GM12878 (cell line): ENCODE measurements at regions not wholly inside any gene's neighbourhood (a gene's known extent, or its start where the extent isn't known, plus 50 kb on each side); places are given as distances from the start of the nearest gene placed in this dataset.

ENCODE experiments used
- ATAC-seq: fragments of 200-7000 bp; cut with Tn5 transposase; 3 replicates; pipeline ENCODE4 v1.9.1; 2020; ENCODE audit warnings: mild to moderate bottlenecking, moderate library complexity
- BruUV-seq: library from RNA; stranded (reverse); fragments of 400-500 nt; replicated peaks from 2 replicates; lab custom pipeline; 2021; lab: Mats Ljungman, UMichigan
- CTCF ChIA-PET: fragments of 300-600 bp; sonication (Branson Sonifier 250); formaldehyde crosslinking; extraction: SDS; loops from one replicate; lab custom pipeline; 2021; ENCODE audit warnings: inconsistent platforms; lab: Yijun Ruan, JAX
- POLR2A ChIA-PET: fragments of 350-600 bp; formaldehyde crosslinking; extraction: SDS; loops from one replicate; lab custom pipeline; 2021; ENCODE audit warnings: inconsistent platforms; lab: Charles Lee
- RAD21 ChIA-PET: fragments of 300-600 bp; sonication (Branson Sonifier 250); formaldehyde crosslinking; loops from one replicate; lab custom pipeline; 2023; ENCODE audit warnings: antibody characterized with exemption; ENCODE audit not compliant: unreplicated experiment; lab: Charles Lee
- SMC1A ChIA-PET: fragments of 300-600 bp; sonication (Branson Sonifier 250); formaldehyde crosslinking; loops from one replicate; lab custom pipeline; 2023; ENCODE audit not compliant: unreplicated experiment, uncharacterized antibody; lab: Charles Lee
- DNase-seq: peaks from one replicate; pipeline ENCODE4 v3.0.0-alpha.2; 2011; ENCODE audit warnings: low read depth, low spot score
- FAIRE-seq: peaks from 3 replicates; lab custom pipeline; 2011; peaks lifted over from hg19 to GRCh38; lab: Jason Lieb, UNC
- H2AFZ ChIP-seq: 2 replicates; pipeline ENCODE4 v1.6.0; 2011; ENCODE audit warnings: low read depth, low read length, control low read depth; ENCODE audit not compliant: control insufficient read depth
- H3K27ac ChIP-seq: 2 replicates; pipeline ENCODE4 v1.5.1; 2011; ENCODE audit warnings: control low read depth; ENCODE audit not compliant: control insufficient read depth, insufficient read depth
- H3K27me3 ChIP-seq, 2 experiments: replicated peaks in 1 of 2; 2 replicates each; pipeline versions ENCODE4 v1.6.0 to v1.6.1; 2011; ENCODE audit warnings: low read length in 1 of 2; ENCODE audit not compliant: control insufficient read depth in 2 of 2, insufficient read depth in 2 of 2
- H3K36me3 ChIP-seq, 2 experiments: 2 replicates each; pipeline ENCODE4 v1.5.1; 2011; ENCODE audit warnings: low read length in 1 of 2; ENCODE audit not compliant: control insufficient read depth in 2 of 2, insufficient read depth in 2 of 2
- H3K4me1 ChIP-seq: 2 replicates; pipeline ENCODE4 v1.6.1; 2011; ENCODE audit warnings: mild to moderate bottlenecking, low read length, moderate library complexity, mixed read lengths; ENCODE audit not compliant: control insufficient read depth, insufficient read depth
- H3K4me2 ChIP-seq: 2 replicates; pipeline ENCODE4 v1.6.0; 2011; ENCODE audit warnings: control low read depth; ENCODE audit not compliant: control insufficient read depth, insufficient read depth
- H3K4me3 ChIP-seq: fragments of 200-600 bp; sonication (generic); 2 replicates; pipeline ENCODE4 v1.5.1; 2016
- H3K79me2 ChIP-seq: 2 replicates; pipeline ENCODE4 v1.6.0; 2011; ENCODE audit warnings: low read length; ENCODE audit not compliant: control insufficient read depth, insufficient read depth
- H3K9ac ChIP-seq: 2 replicates; pipeline ENCODE4 v1.8.0; 2011; ENCODE audit warnings: low read length, control low read depth, mixed read lengths; ENCODE audit not compliant: control insufficient read depth, insufficient read depth
- H3K9me3 ChIP-seq: replicated peaks from 3 replicates; pipeline ENCODE4 v1.5.1; 2011; ENCODE audit warnings: mild to moderate bottlenecking, low read length; ENCODE audit not compliant: control insufficient read depth, insufficient read depth
- H4K20me1 ChIP-seq: 2 replicates; pipeline ENCODE4 v1.6.0; 2011; ENCODE audit not compliant: control insufficient read depth, insufficient read depth
- CREM ChIP-seq: IDR thresholded peaks from 2 replicates; pipeline ENCODE4 v1.6.1; 2014; ENCODE audit warnings: antibody characterized with exemption, low read depth
- KDM1A ChIP-seq: fragments of 200-600 bp; sonication (generic); IDR thresholded peaks from 2 replicates; pipeline ENCODE4 v1.6.1; 2016; ENCODE audit warnings: borderline replicate concordance
- RBBP5 ChIP-seq: fragments of 200-600 bp; sonication (generic); conservative IDR thresholded peaks from 2 replicates; pipeline ENCODE4 v1.6.1; 2016
- SREBF1 ChIP-seq: IDR thresholded peaks from 2 replicates; pipeline ENCODE4 v1.6.1; 2012; ENCODE audit warnings: mild to moderate bottlenecking, low read length
- TCF7 ChIP-seq: IDR thresholded peaks from 2 replicates; pipeline ENCODE4 v1.6.1; 2014; ENCODE audit warnings: antibody characterized with exemption, borderline replicate concordance
- YBX1 ChIP-seq: fragments of 450-650 bp; IDR thresholded peaks from 2 replicates; pipeline ENCODE4 v1.6.1; 2016; ENCODE audit warnings: antibody characterized with exemption
- WGBS: methylation state at CpG from one replicate; pipeline ENCODE4 v1.1.6; 2016; ENCODE audit warnings: low lambda C conversion rate; ENCODE audit not compliant: insufficient replicate concordance, insufficient coverage; ENCODE audit errors: missing lambda C conversion rate; 5-methylcytosine and 5-hydroxymethylcytosine counted together
- in situ Hi-C: fragments of 300-500 bp; cut with MboI; formaldehyde crosslinking; loops from 9 replicates; pipeline ENCODE4 v1.14.3; 2018; ENCODE audit warnings: mixed read lengths
- intact Hi-C: fragments of 100-400 bp; cut with micrococcal nuclease; formaldehyde crosslinking; loops from one replicate; pipeline ENCODE4 v1.14.2; 2022; ENCODE audit not compliant: unreplicated experiment
- TF ChIP-seq, protein P1 (sequence below): IDR thresholded peaks from 2 replicates; pipeline ENCODE4 v1.6.1; 2012; ENCODE audit warnings: improper control_type of control experiment, low read depth, low read length; ENCODE audit not compliant: insufficient replicate concordance

DNA sequence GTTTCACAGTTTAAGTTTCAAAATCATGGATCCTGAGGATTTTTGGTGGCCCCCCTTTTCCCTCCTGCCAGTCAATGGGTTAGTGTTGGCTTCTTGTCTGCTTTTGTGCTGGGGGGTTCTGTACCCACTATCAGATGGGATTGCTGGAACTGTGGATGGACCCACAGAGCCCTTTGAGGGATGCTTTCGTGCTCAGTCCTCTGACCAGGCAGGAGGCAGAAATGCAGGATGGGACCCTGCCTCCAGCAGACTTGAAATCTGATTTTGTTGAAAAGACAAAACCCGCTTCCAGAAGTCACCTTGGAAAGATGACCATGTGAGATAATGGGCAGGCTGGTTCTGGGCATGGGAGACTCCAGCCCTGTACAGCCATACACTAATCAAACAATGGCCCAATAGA, 408.9 kb downstream of the ZNF536 start (continued):
- TF ChIP-seq, protein P1, sequence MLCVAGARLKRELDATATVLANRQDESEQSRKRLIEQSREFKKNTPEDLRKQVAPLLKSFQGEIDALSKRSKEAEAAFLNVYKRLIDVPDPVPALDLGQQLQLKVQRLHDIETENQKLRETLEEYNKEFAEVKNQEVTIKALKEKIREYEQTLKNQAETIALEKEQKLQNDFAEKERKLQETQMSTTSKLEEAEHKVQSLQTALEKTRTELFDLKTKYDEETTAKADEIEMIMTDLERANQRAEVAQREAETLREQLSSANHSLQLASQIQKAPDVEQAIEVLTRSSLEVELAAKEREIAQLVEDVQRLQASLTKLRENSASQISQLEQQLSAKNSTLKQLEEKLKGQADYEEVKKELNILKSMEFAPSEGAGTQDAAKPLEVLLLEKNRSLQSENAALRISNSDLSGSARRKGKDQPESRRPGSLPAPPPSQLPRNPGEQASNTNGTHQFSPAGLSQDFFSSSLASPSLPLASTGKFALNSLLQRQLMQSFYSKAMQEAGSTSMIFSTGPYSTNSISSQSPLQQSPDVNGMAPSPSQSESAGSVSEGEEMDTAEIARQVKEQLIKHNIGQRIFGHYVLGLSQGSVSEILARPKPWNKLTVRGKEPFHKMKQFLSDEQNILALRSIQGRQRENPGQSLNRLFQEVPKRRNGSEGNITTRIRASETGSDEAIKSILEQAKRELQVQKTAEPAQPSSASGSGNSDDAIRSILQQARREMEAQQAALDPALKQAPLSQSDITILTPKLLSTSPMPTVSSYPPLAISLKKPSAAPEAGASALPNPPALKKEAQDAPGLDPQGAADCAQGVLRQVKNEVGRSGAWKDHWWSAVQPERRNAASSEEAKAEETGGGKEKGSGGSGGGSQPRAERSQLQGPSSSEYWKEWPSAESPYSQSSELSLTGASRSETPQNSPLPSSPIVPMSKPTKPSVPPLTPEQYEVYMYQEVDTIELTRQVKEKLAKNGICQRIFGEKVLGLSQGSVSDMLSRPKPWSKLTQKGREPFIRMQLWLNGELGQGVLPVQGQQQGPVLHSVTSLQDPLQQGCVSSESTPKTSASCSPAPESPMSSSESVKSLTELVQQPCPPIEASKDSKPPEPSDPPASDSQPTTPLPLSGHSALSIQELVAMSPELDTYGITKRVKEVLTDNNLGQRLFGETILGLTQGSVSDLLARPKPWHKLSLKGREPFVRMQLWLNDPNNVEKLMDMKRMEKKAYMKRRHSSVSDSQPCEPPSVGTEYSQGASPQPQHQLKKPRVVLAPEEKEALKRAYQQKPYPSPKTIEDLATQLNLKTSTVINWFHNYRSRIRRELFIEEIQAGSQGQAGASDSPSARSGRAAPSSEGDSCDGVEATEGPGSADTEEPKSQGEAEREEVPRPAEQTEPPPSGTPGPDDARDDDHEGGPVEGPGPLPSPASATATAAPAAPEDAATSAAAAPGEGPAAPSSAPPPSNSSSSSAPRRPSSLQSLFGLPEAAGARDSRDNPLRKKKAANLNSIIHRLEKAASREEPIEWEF = no peak
- TF ChIP-seq YBX1 (no peak), TCF7 (no peak), RBBP5 (no peak)

DNA sequence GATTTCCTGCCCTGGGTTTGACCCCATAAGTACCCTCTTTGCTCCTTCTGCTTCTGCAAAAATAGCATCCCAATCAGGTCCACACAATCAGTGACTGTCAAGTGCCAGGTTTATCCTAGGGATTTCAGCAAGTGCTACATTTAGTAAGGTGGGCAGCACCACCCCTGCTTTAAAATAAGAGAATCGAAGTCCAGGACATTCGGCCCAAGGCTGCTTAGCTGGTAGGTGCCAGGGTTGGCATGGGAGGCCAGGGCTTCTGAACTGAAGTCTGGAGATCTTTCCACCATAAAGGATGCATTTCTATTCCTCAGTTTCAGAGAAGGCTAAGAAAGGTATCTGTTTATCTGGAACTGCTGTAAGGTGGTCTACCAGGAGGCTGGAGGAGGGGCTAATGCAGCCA, 408.3 kb downstream of the ZNF536 start:
- H3K9ac ChIP-seq = no peak overlapping the region
- WGBS = 3% methylated on average over 2 of the region's 2 CpGs
- H3K9me3 ChIP-seq = no peaks in the 10 kb centered on the region
- FAIRE-seq = no peak
- DNase-seq = no peak
- H4K20me1 ChIP-seq = no peaks in the 10 kb centered on the region
- SMC1A ChIA-PET = no interaction called here
- intact Hi-C loops (no loop called here), in situ Hi-C loops (no loop called here)
- no peaks in the 10 kb centered on the region for H3K27me3 ChIP-seq
- H2AFZ ChIP-seq = no peak overlapping the region
- no peaks in the 10 kb centered on the region for H3K4me1 ChIP-seq
- H3K79me2 ChIP-seq = no peaks in the 10 kb centered on the region
- no peak overlapping the region for H3K4me3 ChIP-seq
- BruUV-seq = no TSS peak
- H3K4me2 ChIP-seq = no peak overlapping the region
- TF ChIP-seq SREBF1 (no peak), CREM (no peak), KDM1A (no peak)
- TF ChIP-seq, all 136 proteins: peak for 0
- no peak overlapping the region for H3K27ac ChIP-seq
- no peaks in the 10 kb centered on the region for H3K36me3 ChIP-seq
- ATAC-seq = no peak
- POLR2A ChIA-PET = no interaction called here
- CTCF ChIA-PET = no interaction called here
- RAD21 ChIA-PET = no interaction called here
